Activated T-helper 1 cell treated with anti-CD3 and anti-CD28 coated beads, Interleukin-12 subunit alpha, Interleukin-12 subunit beta, Interleukin-2, Interleukin-4 antibody, amounts not matched to agents 30 ng/mL and 10 ng/mL and 1 ng/mL, durations not matched to agents 14 hours and 24 hours and 36 hours (primary cell): ENCODE measurements at regions not wholly inside any gene's neighbourhood (a gene's known extent, or its start where the extent isn't known, plus 50 kb on each side); places are given as distances from the start of the nearest gene placed in this dataset.
A peak's percentile ranks its signal among the peaks of the same experiment; 100 is the strongest.

Experiments used
- DNase-seq: peaks from one replicate; pipeline ENCODE4 v3.0.0; 2021; ENCODE audit warnings: low spot score
- H3K27ac Mint-ChIP-seq: one replicate; pipeline ENCODE4 v1.8.0; 2021; ENCODE audit warnings: mild to moderate bottlenecking, mixed read lengths
- H3K27me3 Mint-ChIP-seq: one replicate; pipeline ENCODE4 v1.8.0; 2022; ENCODE audit warnings: mild to moderate bottlenecking, moderate library complexity, mixed read lengths; ENCODE audit not compliant: insufficient read depth
- H3K36me3 Mint-ChIP-seq: one replicate; pipeline ENCODE4 v1.8.0; 2021; ENCODE audit warnings: low read depth, mixed read lengths
- H3K4me1 Mint-ChIP-seq: one replicate; pipeline ENCODE4 v1.8.0; 2021; ENCODE audit warnings: low read depth, mixed read lengths
- H3K4me3 Mint-ChIP-seq: one replicate; pipeline ENCODE4 v1.8.0; 2021; ENCODE audit warnings: mild to moderate bottlenecking, moderate library complexity, mixed read lengths
- H3K9me3 Mint-ChIP-seq: one replicate; pipeline ENCODE4 v1.8.0; 2021; ENCODE audit warnings: mixed read lengths
- intact Hi-C: fragments of 100-400 bp; cut with micrococcal nuclease; formaldehyde crosslinking; loops from one replicate; pipeline ENCODE4 v1.15.1; 2024

- peak overlapping the region; percentile 37 for H3K27ac Mint-ChIP-seq
- H3K36me3 Mint-ChIP-seq = peaks cover 7% of the 10 kb centered on the region
- H3K9me3 Mint-ChIP-seq = peaks cover 5% of the 10 kb centered on the region
- peak; percentile 34 for DNase-seq
- peaks cover 7% of the 10 kb centered on the region for H3K27me3 Mint-ChIP-seq
- intact Hi-C loops = loop anchor here (10.0 kb wide), 2 partner anchors 740 to 950 kb away; no protein-coding TSS in a partner anchor
- H3K4me1 Mint-ChIP-seq = peaks cover 50% of the 10 kb centered on the region
- peak overlapping the region; percentile 13 for H3K4me3 Mint-ChIP-seq
Measured at GRCh38 chr5:67515020-67515689, 318.6 kb upstream of the CD180 start.

DNA sequence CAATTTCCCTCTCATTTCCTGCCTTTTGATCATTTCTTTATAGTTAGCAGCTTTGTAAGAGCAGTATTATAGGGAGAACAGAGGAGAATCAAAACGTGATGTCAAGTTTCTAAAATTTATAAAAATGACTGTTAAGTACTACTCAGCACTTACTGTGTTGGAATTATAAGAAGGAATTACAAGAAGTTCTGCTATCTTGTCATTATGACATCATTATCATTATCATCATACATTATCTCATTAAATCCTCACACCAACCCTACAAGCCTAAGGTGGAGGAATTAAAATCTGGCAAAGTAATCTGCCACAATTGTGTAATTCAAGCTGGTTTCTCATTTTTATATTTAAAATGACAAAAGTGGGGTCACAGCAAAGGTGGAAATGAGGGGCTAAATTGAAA lies 316.2 kb upstream of the CD180 start:
- Mint-ChIP-seq H3K27ac (no peak overlapping the region), H3K4me3 (no peak overlapping the region), H3K9me3 (peaks cover 5% of the 10 kb centered on the region), H3K36me3 (peaks cover 7% of the 10 kb centered on the region), H3K4me1 (peaks cover 50% of the 10 kb centered on the region), H3K27me3 (peaks cover 7% of the 10 kb centered on the region)
- no peak for DNase-seq
- intact Hi-C loops = loop anchor here (10.0 kb wide), 2 partner anchors 742 to 952 kb away; no protein-coding TSS in a partner anchor

DNA sequence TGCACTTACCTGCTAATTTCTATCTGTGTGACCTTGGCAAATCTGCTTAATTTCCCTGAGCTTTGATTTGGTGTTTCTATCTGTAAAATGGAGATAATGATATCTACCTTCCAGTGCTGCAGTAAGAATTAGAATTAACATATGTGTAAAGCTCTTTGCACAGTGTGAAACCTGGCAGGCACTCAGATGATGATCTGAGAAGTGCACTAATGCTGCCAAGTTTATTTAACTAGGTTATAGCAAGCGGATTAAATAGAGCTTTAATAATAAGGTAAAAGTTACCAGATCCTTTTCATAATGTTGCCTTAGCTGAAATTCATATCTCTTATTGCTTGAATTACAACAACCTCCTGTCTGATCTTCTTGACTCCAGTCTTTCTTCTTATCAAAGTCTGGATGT lies 315.3 kb upstream of the CD180 start:
- intact Hi-C loops = loop anchor here (10.0 kb wide), 2 partner anchors 743 to 953 kb away; no protein-coding TSS in a partner anchor

DNA sequence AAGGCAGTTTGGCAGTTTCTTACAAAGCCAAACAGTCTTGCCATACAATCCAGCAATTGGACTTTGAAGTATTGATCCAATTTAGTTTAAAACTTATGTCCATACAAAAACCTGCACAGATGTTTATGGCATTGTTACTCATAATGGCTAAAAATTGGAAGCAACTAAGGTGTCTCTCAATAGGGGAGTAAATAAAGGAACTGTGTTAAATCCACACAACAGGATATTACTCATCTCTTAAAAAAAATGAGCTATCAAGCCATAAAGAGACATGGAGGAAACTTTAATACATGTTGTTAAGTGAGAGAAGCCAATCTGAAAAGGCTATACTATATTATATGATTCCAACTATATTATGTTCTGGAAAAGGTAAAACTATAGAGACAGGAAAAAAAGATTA lies 313.6 kb upstream of the CD180 start:
- Mint-ChIP-seq H3K4me3 (no peak overlapping the region), H3K27ac (no peak overlapping the region), H3K4me1 (peaks cover 35% of the 10 kb centered on the region), H3K36me3 (peaks cover 7% of the 10 kb centered on the region), H3K9me3 (peaks cover 5% of the 10 kb centered on the region), H3K27me3 (peaks cover 8% of the 10 kb centered on the region)
- no peak for DNase-seq
- intact Hi-C loops = loop anchor here (10.0 kb wide), 2 partner anchors 745 to 955 kb away; no protein-coding TSS in a partner anchor

More for the DNA sequence above, 315.3 kb upstream of the CD180 start:
- Mint-ChIP-seq H3K36me3 (peaks cover 7% of the 10 kb centered on the region), H3K4me3 (no peak overlapping the region), H3K9me3 (peaks cover 5% of the 10 kb centered on the region), H3K27me3 (peaks cover 4% of the 10 kb centered on the region), H3K4me1 (peaks cover 46% of the 10 kb centered on the region), H3K27ac (no peak overlapping the region)
- DNase-seq = no peak

DNA sequence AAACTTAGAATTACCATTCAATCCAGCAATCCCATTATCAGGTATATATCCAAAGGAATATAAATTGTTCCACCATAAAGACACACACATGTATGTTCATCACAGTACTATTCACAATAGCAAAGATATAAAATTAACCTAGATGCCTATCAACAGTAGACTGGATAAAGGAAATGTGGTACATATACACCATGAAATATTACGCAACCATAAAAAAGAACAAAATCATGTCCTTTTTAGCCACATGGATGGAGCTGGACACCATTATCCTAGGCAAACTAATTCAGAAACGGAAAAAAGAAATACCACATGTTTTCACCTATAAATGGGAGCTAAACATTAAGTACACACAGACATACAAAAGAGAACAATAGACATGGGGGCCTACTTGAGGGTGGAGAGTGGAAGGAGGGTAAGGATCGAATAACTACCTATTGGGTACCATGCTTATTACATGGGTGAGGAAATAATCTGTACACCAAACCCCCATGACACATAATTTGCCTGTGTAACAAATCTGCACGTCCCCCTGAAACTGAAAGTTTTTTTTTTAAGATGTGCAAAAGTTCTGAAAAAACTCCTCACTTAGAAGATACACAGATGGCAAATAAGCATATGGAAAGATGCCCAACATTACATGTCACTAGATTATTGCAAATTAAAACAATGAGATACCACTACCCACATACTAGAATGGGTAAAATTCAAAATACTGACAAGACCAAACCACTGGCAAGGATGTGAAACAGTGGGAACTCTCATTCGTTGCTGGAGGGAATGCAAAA lies 313.0 kb upstream of the CD180 start:
- Mint-ChIP-seq H3K4me1 (peaks cover 29% of the 10 kb centered on the region), H3K4me3 (no peak overlapping the region), H3K27ac (no peak overlapping the region), H3K27me3 (peaks cover 6% of the 10 kb centered on the region), H3K9me3 (peaks cover 5% of the 10 kb centered on the region), H3K36me3 (peaks cover 5% of the 10 kb centered on the region)
- intact Hi-C loops = loop anchor here (10.0 kb wide), 2 partner anchors 745 to 955 kb away; no protein-coding TSS in a partner anchor
- no peak for DNase-seq

- no peak for DNase-seq
- Mint-ChIP-seq H3K4me3 (no peak overlapping the region), H3K27ac (no peak overlapping the region), H3K9me3 (peaks cover 5% of the 10 kb centered on the region), H3K4me1 (peaks cover 14% of the 10 kb centered on the region), H3K27me3 (peaks cover 10% of the 10 kb centered on the region), H3K36me3 (peaks cover 5% of the 10 kb centered on the region)
- intact Hi-C loops = no loop called here
Measured at GRCh38 chr5:67506241-67506640, 309.6 kb upstream of the CD180 start.

DNA sequence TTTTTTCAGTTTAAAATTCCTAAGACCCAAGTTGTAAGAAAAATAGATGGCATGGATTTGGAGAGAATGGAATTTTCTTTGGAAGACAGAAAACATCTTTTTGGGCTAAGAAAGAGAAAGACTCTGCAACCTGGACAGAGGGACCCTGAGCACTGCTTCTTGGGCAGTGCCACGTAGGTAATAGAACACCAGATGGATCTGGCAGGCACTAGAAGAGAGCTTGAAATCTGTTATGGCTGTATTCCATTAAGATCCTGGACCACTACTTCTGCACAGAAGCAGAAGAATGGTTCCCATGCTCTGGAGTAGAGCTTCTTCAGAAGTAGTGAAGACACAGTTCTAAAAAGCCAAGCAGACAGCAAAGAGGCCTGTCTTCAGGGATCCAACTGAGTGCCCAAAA lies 306.4 kb upstream of the CD180 start:
- Mint-ChIP-seq H3K27me3 (peaks cover 12% of the 10 kb centered on the region), H3K4me3 (no peak overlapping the region), H3K36me3 (no peaks in the 10 kb centered on the region), H3K9me3 (peaks cover 15% of the 10 kb centered on the region), H3K4me1 (no peaks in the 10 kb centered on the region), H3K27ac (no peak overlapping the region)
- intact Hi-C loops = no loop called here
- no peak for DNase-seq

DNA sequence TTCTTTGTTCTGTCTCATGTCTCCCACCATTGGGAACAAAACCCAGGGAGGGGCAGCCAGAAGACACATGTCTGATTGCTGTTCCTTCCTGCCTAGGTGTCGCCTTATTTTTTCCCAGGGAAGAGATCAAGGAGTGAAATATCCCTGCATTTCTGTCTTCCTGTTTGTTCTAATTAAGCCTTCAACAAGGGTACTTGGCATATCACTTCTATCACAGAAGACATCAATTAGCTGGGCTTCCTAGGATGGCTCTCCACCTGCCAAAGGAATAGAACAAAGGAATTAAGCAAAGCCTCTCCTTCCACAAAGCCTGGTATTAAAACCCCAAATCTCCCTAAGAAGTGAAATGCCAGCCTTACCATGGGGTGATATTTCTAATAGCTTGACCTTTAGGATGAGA lies 299.5 kb upstream of the CD180 start:
- H3K9me3 Mint-ChIP-seq = peaks cover 15% of the 10 kb centered on the region
- intact Hi-C loops = no loop called here
- no peak for DNase-seq
- no peaks in the 10 kb centered on the region for H3K4me1 Mint-ChIP-seq
- H3K4me3 Mint-ChIP-seq = no peak overlapping the region
- no peaks in the 10 kb centered on the region for H3K36me3 Mint-ChIP-seq
- peaks cover 2% of the 10 kb centered on the region for H3K27me3 Mint-ChIP-seq
- no peak overlapping the region for H3K27ac Mint-ChIP-seq

DNA sequence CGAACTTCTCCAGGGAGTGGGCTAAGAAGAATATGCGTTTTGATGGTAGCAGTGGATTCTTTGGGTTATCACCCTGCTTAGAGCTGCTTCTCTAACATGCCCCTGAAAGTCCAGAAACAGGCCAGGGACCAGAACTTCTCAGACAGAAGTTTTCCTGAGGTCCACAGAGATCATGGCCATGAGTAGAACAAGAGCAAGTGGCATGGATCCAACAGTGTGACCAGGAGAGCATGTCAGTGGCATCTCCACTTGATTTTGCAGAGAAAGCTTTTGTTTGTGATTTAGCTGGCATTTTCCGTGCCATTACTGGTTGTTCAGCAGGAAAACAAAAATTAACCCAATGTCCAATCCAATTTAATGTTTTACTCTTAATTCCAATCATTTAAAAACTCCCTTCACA lies 298.5 kb upstream of the CD180 start:
- Mint-ChIP-seq H3K36me3 (no peaks in the 10 kb centered on the region), H3K9me3 (peaks cover 11% of the 10 kb centered on the region), H3K4me1 (no peaks in the 10 kb centered on the region), H3K27me3 (peaks cover 2% of the 10 kb centered on the region), H3K4me3 (no peak overlapping the region), H3K27ac (no peak overlapping the region)
- intact Hi-C loops = no loop called here
- DNase-seq = no peak

GRCh38 chr5:67494186-67494855 lies 297.7 kb upstream of the CD180 start:
- Mint-ChIP-seq H3K4me1 (no peaks in the 10 kb centered on the region), H3K36me3 (no peaks in the 10 kb centered on the region), H3K27me3 (peaks cover 2% of the 10 kb centered on the region), H3K27ac (no peak overlapping the region), H3K9me3 (peaks cover 5% of the 10 kb centered on the region), H3K4me3 (no peak overlapping the region)
- DNase-seq = no peak
- intact Hi-C loops = no loop called here

DNA sequence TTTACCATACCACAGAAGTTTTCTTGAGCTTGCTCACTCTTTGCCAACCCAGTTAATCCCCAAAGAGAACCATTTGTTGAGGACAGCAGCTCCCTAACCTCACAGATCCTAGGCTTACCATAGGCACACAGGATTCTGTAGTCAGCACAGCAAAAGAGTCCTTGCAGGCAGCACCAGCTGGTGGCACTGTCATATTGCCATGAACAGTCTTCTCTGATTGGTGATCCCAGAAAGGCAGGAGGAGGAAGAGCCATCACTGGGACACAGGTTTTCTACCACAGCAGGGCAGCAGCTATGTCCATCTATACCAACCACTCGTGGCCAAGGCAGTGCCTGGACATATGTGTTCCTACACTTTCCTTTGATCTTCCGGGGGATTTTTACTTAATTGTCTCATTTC lies 297.1 kb upstream of the CD180 start:
- intact Hi-C loops = no loop called here
- DNase-seq = no peak
- H3K4me1 Mint-ChIP-seq = no peaks in the 10 kb centered on the region
- H3K27ac Mint-ChIP-seq = no peak overlapping the region
- no peak overlapping the region for H3K4me3 Mint-ChIP-seq
- no peaks in the 10 kb centered on the region for H3K27me3 Mint-ChIP-seq
- H3K36me3 Mint-ChIP-seq = no peaks in the 10 kb centered on the region
- H3K9me3 Mint-ChIP-seq = peaks cover 3% of the 10 kb centered on the region

DNA sequence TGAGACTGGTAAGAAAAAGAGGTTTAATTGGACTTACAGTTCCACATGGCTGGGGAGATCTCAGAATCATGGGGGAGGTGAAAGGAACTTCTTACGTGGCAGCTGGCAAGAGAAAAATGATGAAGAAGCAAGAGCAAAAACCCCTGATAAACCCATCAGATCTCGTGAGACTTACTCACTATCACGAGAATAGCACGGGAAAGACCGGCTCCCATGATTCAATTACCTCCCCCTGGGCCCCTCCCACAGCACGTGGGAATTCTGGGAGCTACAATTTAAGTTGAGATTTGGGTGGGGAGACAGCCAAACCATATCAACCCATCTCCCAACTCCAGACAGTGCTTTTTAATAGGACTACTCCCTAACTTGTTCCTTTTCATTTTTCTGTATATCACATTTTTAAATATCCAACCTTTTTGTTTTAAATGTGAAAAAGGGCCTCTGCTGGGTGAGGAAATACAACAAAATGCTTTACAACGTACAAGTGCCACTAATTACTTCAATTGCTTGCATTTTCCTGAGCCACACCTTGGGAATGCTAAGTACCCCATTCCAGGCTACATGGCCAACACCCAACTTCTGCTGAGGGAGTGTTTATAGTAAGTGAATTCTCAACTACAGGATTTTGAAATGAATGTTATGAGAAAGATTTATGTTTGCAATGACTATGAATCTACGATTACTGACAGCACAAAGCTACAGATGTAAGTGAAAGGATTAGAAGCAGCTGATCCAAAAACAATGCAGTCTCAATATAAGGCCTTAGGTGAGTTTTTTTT lies 294.1 kb upstream of the CD180 start:
- no peak for DNase-seq
- H3K27ac Mint-ChIP-seq = no peak overlapping the region
- H3K27me3 Mint-ChIP-seq = peaks cover 1% of the 10 kb centered on the region
- no peaks in the 10 kb centered on the region for H3K36me3 Mint-ChIP-seq
- intact Hi-C loops = no loop called here
- H3K4me1 Mint-ChIP-seq = no peaks in the 10 kb centered on the region
- peaks cover 2% of the 10 kb centered on the region for H3K9me3 Mint-ChIP-seq
- H3K4me3 Mint-ChIP-seq = no peak overlapping the region
